Neural cell (in vitro differentiated cells): ENCODE measurements at regions not wholly inside any gene's neighbourhood (a gene's known extent, or its start where the extent isn't known, plus 50 kb on each side); places are given as distances from the start of the nearest gene placed in this dataset.
A peak's percentile ranks its signal among the peaks of the same experiment; 100 is the strongest.

Experiments used
- H2AFZ ChIP-seq: fragments of 200-600, 300-800 bp; sonication (generic), shearing (Covaris generic); 2 replicates; pipeline ENCODE4 v1.6.0; 2014; ENCODE audit warnings: low read depth, mild to moderate bottlenecking, antibody characterized with exemption, low read length, moderate library complexity
- H3F3A ChIP-seq: fragments of 200-600 bp; shearing (Covaris generic); 2 replicates; pipeline ENCODE4 v1.6.1; 2016; ENCODE audit warnings: mild to moderate bottlenecking, moderate library complexity, mixed read lengths, antibody characterized with exemption, low read length; ENCODE audit not compliant: insufficient read depth, poor library complexity, severe bottlenecking
- H3K27ac ChIP-seq: fragments of 200-600, 300-800 bp; sonication (generic), shearing (Covaris generic); 2 replicates; pipeline ENCODE4 v1.5.1; 2014; ENCODE audit warnings: mild to moderate bottlenecking, low read length, moderate library complexity
- H3K27me3 ChIP-seq: fragments of 300-800, 200-600 bp; sonication (generic), shearing (Covaris generic); 2 replicates; pipeline ENCODE4 v1.6.0; 2014; ENCODE audit warnings: mild to moderate bottlenecking, low read depth, low read length, moderate library complexity; ENCODE audit not compliant: insufficient read depth
- H3K36me3 ChIP-seq: fragments of 300-800, 200-600 bp; sonication (generic), shearing (Covaris generic); 2 replicates; pipeline ENCODE4 v1.5.1; 2014; ENCODE audit warnings: mild to moderate bottlenecking, antibody characterized with exemption, low read length, moderate library complexity; ENCODE audit not compliant: insufficient read depth
- H3K4me2 ChIP-seq: fragments of 300-800, 200-600 bp; sonication (generic), shearing (Covaris generic); 2 replicates; pipeline ENCODE4 v1.6.0; 2014; ENCODE audit warnings: mild to moderate bottlenecking, low read length
- H3K4me3 ChIP-seq: fragments of 300-800, 200-600 bp; sonication (generic), shearing (Covaris generic); 2 replicates; pipeline ENCODE4 v1.5.1; 2014; ENCODE audit warnings: mild to moderate bottlenecking, low read length, moderate library complexity
- H3K79me2 ChIP-seq: fragments of 200-600 bp; shearing (Covaris generic); replicated peaks from 2 replicates; pipeline ENCODE4 v1.6.0; 2014; ENCODE audit warnings: mild to moderate bottlenecking, low read length, moderate library complexity; ENCODE audit not compliant: insufficient read depth
- H3K9ac ChIP-seq: fragments of 300-800, 200-600 bp; sonication (generic), shearing (Covaris generic); 2 replicates; pipeline ENCODE4 v1.6.1; 2016; ENCODE audit warnings: mild to moderate bottlenecking, low read length, mixed read lengths
- H3K9me2 ChIP-seq: fragments of 200-600 bp; shearing (Covaris generic); 2 replicates; pipeline ENCODE4 v1.6.1; 2016; ENCODE audit warnings: mild to moderate bottlenecking, low read length, mixed read lengths; ENCODE audit not compliant: insufficient read depth
- H3K9me3 ChIP-seq: fragments of 200-600, 300-800 bp; sonication (generic), shearing (Covaris generic); 2 replicates; pipeline ENCODE4 v1.6.1; 2016; ENCODE audit warnings: mild to moderate bottlenecking, mixed run types, low read length, moderate library complexity, mixed read lengths
- H4K20me1 ChIP-seq: fragments of 200-600 bp; shearing (Covaris generic); 2 replicates; pipeline ENCODE4 v1.6.1; 2016; ENCODE audit warnings: mild to moderate bottlenecking, mixed run types; ENCODE audit not compliant: insufficient read depth
- EP300 ChIP-seq: fragments of 450-650 bp; conservative IDR thresholded peaks from 2 replicates; pipeline ENCODE4 v1.6.1; 2014; ENCODE audit warnings: antibody characterized with exemption, mild to moderate bottlenecking, moderate library complexity; ENCODE audit not compliant: poor library complexity, severe bottlenecking
- EZH2 ChIP-seq: fragments of 200-600, 300-800 bp; shearing (Covaris generic), sonication (generic); IDR thresholded peaks from 2 replicates; pipeline ENCODE4 v1.6.1; 2014; ENCODE audit warnings: antibody characterized with exemption, low read length, borderline replicate concordance, mild to moderate bottlenecking; ENCODE audit not compliant: insufficient read depth, poor library complexity, severe bottlenecking
- MXI1 ChIP-seq: fragments of 450-650 bp; conservative IDR thresholded peaks from 2 replicates; pipeline ENCODE4 v1.6.1; 2014; ENCODE audit warnings: antibody characterized with exemption, mild to moderate bottlenecking; ENCODE audit not compliant: poor library complexity, severe bottlenecking
- POLR2AphosphoS5 ChIP-seq: IDR thresholded peaks from 2 replicates; pipeline ENCODE4 v1.6.1; 2012
- RAD21 ChIP-seq: fragments of 450-650 bp; conservative IDR thresholded peaks from 2 replicates; pipeline ENCODE4 v1.6.1; 2014; ENCODE audit warnings: antibody characterized with exemption, mild to moderate bottlenecking, moderate library complexity
- SMC3 ChIP-seq: fragments of 450-650 bp; conservative IDR thresholded peaks from 2 replicates; pipeline ENCODE4 v1.6.1; 2014; ENCODE audit warnings: antibody characterized with exemption, mild to moderate bottlenecking, moderate library complexity; ENCODE audit not compliant: poor library complexity
- TAF1 ChIP-seq: IDR thresholded peaks from 2 replicates; pipeline ENCODE4 v1.6.1; 2012; ENCODE audit warnings: low read depth
- TF ChIP-seq, protein P1 (sequence below): fragments of 450-650 bp; IDR thresholded peaks from 2 replicates; pipeline ENCODE4 v1.5.1; 2014; ENCODE audit warnings: antibody characterized with exemption, mild to moderate bottlenecking, moderate library complexity; ENCODE audit not compliant: poor library complexity, severe bottlenecking
- TF ChIP-seq, protein P2 (sequence below): IDR thresholded peaks from 2 replicates; pipeline ENCODE4 v1.6.1; 2012; ENCODE audit warnings: borderline replicate concordance

DNA sequence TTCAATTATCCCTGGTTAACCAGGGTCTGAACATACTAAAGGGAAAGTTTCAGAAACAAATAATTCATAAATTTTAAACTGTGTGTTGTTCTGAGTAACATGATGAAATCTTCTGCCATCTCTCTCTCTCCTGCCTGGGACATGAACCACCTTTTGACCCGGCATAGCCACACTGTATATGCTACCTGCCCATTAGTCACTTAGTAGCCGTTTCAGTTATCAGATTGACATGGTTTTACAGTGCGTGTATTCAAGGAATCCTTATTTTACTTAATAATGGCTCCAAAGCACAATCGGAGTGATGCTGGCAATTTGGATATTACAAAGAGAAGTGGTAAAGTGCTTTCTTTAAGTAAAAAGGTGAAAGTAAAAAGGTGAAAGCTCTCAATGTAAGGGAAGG lies 227.1 kb upstream of the CCDC179 start:
- Histone ChIP-seq H4K20me1 (no peaks in the 10 kb centered on the region), H3K79me2 (no peaks in the 10 kb centered on the region), H3K27me3 (no peaks in the 10 kb centered on the region), H3K9ac (no peak overlapping the region), H3K9me2 (no peaks in the 10 kb centered on the region), H3K4me3 (no peak overlapping the region), H3K36me3 (no peaks in the 10 kb centered on the region), H3K9me3 (no peaks in the 10 kb centered on the region), H3K27ac (no peak overlapping the region), H3F3A (no peaks in the 10 kb centered on the region), H2AFZ (no peak overlapping the region), H3K4me2 (no peak overlapping the region)
- no peak for TF ChIP-seq TAF1
- TF ChIP-seq POLR2AphosphoS5 = peak; percentile 51
- no peak for TF ChIP-seq MXI1

DNA sequence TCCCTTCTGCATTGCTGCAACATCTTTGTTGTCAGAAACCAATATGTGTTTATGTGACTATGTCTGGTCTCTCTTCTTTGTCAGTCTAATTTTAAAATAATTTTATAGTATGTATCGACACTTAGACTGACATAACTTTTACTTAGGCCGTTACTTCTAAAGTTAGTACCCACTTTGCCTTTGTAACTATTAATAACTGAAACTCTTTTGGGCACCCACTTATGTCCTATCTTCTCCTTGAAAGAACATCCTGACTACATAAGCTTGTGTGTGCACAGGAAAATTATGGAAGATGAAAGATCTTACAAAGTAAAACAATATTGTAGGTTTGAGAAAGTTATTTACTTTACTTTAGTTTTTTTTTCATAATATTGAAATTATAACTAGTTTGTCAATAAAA lies 230.4 kb upstream of the CCDC179 start:
- no peaks in the 10 kb centered on the region for H3K9me2 ChIP-seq
- H3F3A ChIP-seq = no peaks in the 10 kb centered on the region
- no peaks in the 10 kb centered on the region for H3K79me2 ChIP-seq
- no peaks in the 10 kb centered on the region for H3K27me3 ChIP-seq
- H3K9me3 ChIP-seq = no peaks in the 10 kb centered on the region
- no peaks in the 10 kb centered on the region for H4K20me1 ChIP-seq
- TF ChIP-seq EZH2 (no peak), RAD21 (no peak), SMC3 (no peak), POLR2AphosphoS5 (no peak), TAF1 (no peak), EP300 (no peak)
- TF ChIP-seq, protein P1, sequence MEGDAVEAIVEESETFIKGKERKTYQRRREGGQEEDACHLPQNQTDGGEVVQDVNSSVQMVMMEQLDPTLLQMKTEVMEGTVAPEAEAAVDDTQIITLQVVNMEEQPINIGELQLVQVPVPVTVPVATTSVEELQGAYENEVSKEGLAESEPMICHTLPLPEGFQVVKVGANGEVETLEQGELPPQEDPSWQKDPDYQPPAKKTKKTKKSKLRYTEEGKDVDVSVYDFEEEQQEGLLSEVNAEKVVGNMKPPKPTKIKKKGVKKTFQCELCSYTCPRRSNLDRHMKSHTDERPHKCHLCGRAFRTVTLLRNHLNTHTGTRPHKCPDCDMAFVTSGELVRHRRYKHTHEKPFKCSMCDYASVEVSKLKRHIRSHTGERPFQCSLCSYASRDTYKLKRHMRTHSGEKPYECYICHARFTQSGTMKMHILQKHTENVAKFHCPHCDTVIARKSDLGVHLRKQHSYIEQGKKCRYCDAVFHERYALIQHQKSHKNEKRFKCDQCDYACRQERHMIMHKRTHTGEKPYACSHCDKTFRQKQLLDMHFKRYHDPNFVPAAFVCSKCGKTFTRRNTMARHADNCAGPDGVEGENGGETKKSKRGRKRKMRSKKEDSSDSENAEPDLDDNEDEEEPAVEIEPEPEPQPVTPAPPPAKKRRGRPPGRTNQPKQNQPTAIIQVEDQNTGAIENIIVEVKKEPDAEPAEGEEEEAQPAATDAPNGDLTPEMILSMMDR = no peak
- TF ChIP-seq, protein P2, sequence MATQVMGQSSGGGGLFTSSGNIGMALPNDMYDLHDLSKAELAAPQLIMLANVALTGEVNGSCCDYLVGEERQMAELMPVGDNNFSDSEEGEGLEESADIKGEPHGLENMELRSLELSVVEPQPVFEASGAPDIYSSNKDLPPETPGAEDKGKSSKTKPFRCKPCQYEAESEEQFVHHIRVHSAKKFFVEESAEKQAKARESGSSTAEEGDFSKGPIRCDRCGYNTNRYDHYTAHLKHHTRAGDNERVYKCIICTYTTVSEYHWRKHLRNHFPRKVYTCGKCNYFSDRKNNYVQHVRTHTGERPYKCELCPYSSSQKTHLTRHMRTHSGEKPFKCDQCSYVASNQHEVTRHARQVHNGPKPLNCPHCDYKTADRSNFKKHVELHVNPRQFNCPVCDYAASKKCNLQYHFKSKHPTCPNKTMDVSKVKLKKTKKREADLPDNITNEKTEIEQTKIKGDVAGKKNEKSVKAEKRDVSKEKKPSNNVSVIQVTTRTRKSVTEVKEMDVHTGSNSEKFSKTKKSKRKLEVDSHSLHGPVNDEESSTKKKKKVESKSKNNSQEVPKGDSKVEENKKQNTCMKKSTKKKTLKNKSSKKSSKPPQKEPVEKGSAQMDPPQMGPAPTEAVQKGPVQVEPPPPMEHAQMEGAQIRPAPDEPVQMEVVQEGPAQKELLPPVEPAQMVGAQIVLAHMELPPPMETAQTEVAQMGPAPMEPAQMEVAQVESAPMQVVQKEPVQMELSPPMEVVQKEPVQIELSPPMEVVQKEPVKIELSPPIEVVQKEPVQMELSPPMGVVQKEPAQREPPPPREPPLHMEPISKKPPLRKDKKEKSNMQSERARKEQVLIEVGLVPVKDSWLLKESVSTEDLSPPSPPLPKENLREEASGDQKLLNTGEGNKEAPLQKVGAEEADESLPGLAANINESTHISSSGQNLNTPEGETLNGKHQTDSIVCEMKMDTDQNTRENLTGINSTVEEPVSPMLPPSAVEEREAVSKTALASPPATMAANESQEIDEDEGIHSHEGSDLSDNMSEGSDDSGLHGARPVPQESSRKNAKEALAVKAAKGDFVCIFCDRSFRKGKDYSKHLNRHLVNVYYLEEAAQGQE = no peak
- no peak overlapping the region for H3K9ac ChIP-seq
- H3K36me3 ChIP-seq = no peaks in the 10 kb centered on the region
- no peak overlapping the region for H3K4me2 ChIP-seq
- H3K27ac ChIP-seq = no peak overlapping the region
- no peak overlapping the region for H2AFZ ChIP-seq
- H3K4me3 ChIP-seq = no peak overlapping the region

DNA sequence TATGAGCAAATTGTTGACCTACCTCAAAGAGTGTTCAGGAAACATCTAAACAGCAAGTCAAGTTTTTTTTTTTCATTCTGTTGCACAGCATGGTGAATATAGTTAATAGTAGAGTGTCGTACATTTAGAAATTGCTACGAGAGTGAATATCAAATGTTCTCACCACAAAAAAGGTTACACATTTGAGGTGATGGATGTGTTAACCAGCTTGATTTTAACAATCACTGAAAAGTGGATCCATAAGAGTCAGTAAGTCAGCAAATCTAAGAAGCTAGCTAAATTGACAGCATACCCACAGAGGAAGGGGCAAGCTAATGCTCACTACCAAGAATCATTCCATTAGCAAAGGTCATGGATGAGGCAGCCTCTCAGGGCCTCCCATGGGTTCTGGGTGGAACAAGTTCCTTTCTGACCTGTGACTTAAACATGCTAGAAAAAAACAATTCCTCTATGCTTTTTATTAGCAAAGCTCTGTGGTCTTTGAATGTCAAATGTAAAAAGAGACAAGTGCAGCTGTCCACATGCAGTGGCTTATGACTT lies 235.4 kb upstream of the CCDC179 start:
- Histone ChIP-seq H3K4me2 (no peak overlapping the region), H2AFZ (no peak overlapping the region), H3K9me2 (no peaks in the 10 kb centered on the region), H3K36me3 (no peaks in the 10 kb centered on the region), H4K20me1 (no peaks in the 10 kb centered on the region), H3F3A (no peaks in the 10 kb centered on the region), H3K79me2 (no peaks in the 10 kb centered on the region), H3K9me3 (no peaks in the 10 kb centered on the region), H3K9ac (no peak overlapping the region), H3K27me3 (no peaks in the 10 kb centered on the region), H3K4me3 (no peak overlapping the region), H3K27ac (no peak overlapping the region)
- TF ChIP-seq SMC3 (no peak), POLR2AphosphoS5 (peak; percentile 28)
